ENCODE measurements at regions not wholly inside any gene's neighbourhood (a gene's known extent, or its start where the extent isn't known, plus 50 kb on each side); places are given as distances from the start of the nearest gene placed in this dataset.

- H3K27ac ChIP-seq (ENCODE audit: low read depth in 1 of 2, low read length in 1 of 2), result no peak overlapping the region
- no peak for TF ChIP-seq CTCF (IDR thresholded peaks at IDR 0.05; ENCODE audit: control extremely low read depth, extremely low read depth)
- no peak for ATAC-seq (ENCODE audit: insufficient read depth, low FRiP score)
Measured at GRCh38 chr5:170439944-170440269, 50.7 kb upstream of the KCNMB1 start.

GRCh38 chr5:170439223-170439943, 50.2 kb upstream of the KCNMB1 start:
- no peak for TF ChIP-seq CTCF (IDR thresholded peaks at IDR 0.05; ENCODE audit: control extremely low read depth, extremely low read depth)
- ATAC-seq (ENCODE audit: insufficient read depth, low FRiP score), result no peak
- Histone ChIP-seq H3K36me3 (ENCODE audit: control insufficient read depth in 4 of 4, insufficient read depth in 4 of 4, low read length in 4 of 4) (no peaks in the 10 kb centered on the region), H3K27me3 (ENCODE audit: control insufficient read depth in 3 of 3, insufficient read depth in 3 of 3, low read length in 2 of 3) (no peaks in the 10 kb centered on the region), H3K4me1 (ENCODE audit: control insufficient read depth in 5 of 5, insufficient read depth in 5 of 5, low read length in 5 of 5) (no peaks in the 10 kb centered on the region), H3K9me3 (ENCODE audit: control insufficient read depth in 4 of 4, insufficient read depth in 3 of 4, low read length in 3 of 4) (no peaks in the 10 kb centered on the region), H3K9ac (ENCODE audit: insufficient read depth in 1 of 2, low read length in 2 of 2) (no peak overlapping the region), H3K4me3 (no peak overlapping the region), H3K27ac (ENCODE audit: low read depth in 1 of 2, low read length in 1 of 2) (no peak overlapping the region)
- 80 to 94% methylated on average over 15 of the region's 15 CpGs for WGBS, 2 donors
- DNase-seq, result no peak

More at GRCh38 chr5:170439944-170440269, 50.7 kb upstream of the KCNMB1 start:
- H3K4me3 ChIP-seq, result no peak overlapping the region
- no peaks in the 10 kb centered on the region for H3K9me3 ChIP-seq (ENCODE audit: control insufficient read depth in 4 of 4, insufficient read depth in 3 of 4, low read length in 3 of 4)
- H3K9ac ChIP-seq (ENCODE audit: insufficient read depth in 1 of 2, low read length in 2 of 2), result no peak overlapping the region
- no peaks in the 10 kb centered on the region for H3K36me3 ChIP-seq (ENCODE audit: control insufficient read depth in 4 of 4, insufficient read depth in 4 of 4, low read length in 4 of 4)
- no peak for DNase-seq
- 94 to 95% methylated on average over 8 of the region's 8 CpGs for WGBS, 2 donors
- no peaks in the 10 kb centered on the region for H3K27me3 ChIP-seq (ENCODE audit: control insufficient read depth in 3 of 3, insufficient read depth in 3 of 3, low read length in 2 of 3)
- no peaks in the 10 kb centered on the region for H3K4me1 ChIP-seq (ENCODE audit: control insufficient read depth in 5 of 5, insufficient read depth in 5 of 5, low read length in 5 of 5)
